Amygdala (tissue), 56 donors: ENCODE measurements at regions not wholly inside any gene's neighbourhood (a gene's known extent, or its start where the extent isn't known, plus 50 kb on each side); places are given as distances from the start of the nearest gene placed in this dataset.

Experiments used
- DNase-seq, 56 donors: peaks; one replicate each; lab custom pipeline; 2025; lab: John Stamatoyannopoulos, UW

DNA sequence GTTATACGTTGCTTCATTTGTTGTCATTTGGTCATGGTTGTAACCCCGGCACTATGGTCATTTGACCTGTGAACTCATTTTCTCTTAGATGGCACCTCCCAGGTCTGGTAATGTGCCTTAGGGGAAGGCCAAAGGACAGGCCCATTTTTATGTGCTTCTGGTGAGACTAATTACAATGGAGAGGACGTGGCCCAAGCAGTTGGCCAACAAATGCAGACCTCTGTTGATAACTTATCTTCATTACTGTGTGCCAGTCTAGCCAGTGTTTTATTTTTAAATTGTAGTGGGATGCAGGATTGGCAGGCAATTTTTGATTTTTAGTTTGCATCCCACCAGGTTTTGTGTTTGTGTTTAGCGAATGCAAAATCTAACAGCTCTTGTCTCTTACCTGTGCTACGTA lies 321.5 kb upstream of the AKR1E2 start:
- no peak for DNase-seq

DNA sequence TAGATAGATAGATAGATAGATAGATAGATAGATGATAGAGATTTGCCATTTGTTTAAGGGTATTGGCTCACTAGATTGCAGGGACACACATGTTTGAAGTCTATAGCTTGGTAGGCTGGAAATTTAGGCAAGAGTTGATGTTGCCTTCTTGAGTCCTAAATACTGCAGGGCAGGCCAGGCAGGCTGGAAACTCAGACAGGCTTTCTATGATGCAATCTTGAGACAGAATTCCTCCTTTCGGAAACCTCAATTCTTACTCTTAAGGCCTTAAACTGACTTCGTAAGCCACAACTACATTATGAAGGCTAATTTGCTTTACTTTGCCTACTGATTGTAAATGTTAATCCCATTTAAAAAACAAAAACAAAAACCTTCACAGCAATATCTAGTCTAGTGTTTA lies 322.9 kb upstream of the AKR1E2 start:
- no peak for DNase-seq

- DNase-seq: no peak
Observed at GRCh38 chr10:4501306-4501705, 324.7 kb upstream of the AKR1E2 start.

DNA sequence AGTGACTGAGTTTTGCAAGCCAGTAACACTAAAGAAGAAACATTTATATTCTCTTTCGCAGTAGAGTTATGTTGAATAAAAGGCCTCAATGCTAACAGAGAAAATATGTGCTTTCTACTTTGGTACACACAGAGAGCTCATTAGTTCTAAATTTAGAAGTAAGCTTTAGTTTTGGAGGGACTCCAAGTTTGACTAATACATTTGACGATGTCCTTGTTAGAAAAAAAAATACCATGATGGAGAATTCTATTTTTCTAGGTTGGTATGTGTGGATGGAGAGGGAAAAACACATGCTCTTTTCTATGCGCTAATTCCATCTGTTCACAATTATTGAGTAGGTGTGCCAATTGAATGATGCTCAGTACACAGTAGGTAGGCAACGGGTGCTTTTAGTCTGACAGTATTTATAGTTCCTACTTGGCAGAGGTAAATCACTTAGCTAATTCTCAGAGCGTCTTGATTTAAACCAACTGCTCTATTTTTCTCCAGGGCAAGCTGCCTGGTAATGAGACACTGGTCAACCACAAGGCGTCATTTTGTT lies 327.2 kb upstream of the AKR1E2 start:
- DNase-seq: peak in 1 of 56 donors; percentile 15

- DNase-seq: no peak
Observed at GRCh38 chr10:4494551-4494950, 331.5 kb upstream of the AKR1E2 start.

GRCh38 chr10:4492202-4492601 lies 333.8 kb upstream of the AKR1E2 start:
- no peak for DNase-seq

DNA sequence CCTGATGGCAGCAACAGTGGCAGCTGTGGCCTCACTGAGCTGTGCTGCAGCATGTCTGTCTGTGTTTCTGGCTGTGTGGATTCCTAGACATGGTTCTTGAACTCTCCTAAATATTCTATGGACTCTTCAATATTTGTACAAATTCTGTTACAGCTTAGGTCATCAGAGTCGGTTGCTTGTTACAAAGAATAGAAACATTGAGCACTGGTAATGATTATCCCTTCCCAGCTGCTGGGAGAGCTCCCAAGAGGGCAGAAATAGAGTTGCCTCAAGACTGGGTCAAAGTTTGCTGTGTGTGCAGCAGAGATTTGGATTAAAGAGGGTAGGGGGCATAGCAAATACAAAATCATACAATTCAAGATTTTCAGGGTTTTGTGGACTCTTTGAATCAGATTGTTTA lies 337.1 kb upstream of the AKR1E2 start:
- DNase-seq: no peak

- DNase-seq: no peak
Observed at GRCh38 chr10:4485636-4486035, 340.4 kb upstream of the AKR1E2 start.

GRCh38 chr10:4483811-4484210 lies 342.2 kb upstream of the AKR1E2 start:
- DNase-seq: no peak

DNA sequence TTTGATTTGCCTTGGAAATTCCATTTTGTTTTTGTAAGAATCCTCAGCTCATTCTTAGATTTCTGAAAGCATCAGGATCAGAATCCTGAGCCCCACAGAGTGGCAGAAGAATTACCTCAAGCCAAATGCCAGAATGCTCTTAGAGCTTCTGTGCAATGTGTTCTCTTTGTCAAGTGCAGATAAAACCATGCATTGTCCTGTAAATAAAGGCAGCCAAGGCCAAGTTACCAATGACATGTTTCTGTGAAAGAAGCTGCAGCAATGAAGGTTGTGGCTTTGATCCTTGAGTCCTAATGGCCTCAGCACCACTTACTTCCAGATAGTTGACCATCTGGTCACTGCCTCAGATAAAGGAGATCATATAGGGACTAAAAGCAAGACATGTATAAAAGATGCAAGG lies 343.3 kb upstream of the AKR1E2 start:
- DNase-seq: no peak

- DNase-seq: no peak
Observed at GRCh38 chr10:4481192-4481591, 344.8 kb upstream of the AKR1E2 start.

GRCh38 chr10:4479342-4479741 lies 346.7 kb upstream of the AKR1E2 start:
- no peak for DNase-seq

DNA sequence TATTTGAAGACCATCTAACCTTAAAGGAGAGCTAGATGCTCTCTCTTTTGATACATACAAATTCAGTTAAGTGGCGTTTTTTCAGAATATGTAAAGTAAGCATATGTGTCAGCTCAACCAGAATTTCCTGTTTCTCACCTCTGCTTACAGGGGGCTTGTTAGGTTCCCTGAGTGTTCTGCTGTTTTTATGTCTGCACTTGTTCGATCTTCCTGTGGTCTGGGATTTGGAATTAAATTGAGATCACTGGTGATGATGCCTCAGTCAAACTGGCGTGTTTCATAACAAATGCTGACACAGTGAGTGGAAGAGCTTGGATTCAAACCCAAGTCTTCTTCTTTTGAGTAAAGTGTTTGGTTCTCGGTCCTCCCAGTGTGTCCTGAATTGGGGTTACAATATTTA lies 348.3 kb upstream of the AKR1E2 start:
- no peak for DNase-seq

GRCh38 chr10:4475827-4476490 lies 350.0 kb upstream of the AKR1E2 start:
- DNase-seq: no peak

GRCh38 chr10:4474829-4475228 lies 351.2 kb upstream of the AKR1E2 start:
- DNase-seq: no peak

- DNase-seq: no peak
Observed at GRCh38 chr10:4473977-4474376, 352.0 kb upstream of the AKR1E2 start.

GRCh38 chr10:4472190-4472904 lies 353.7 kb upstream of the AKR1E2 start:
- DNase-seq: no peak

DNA sequence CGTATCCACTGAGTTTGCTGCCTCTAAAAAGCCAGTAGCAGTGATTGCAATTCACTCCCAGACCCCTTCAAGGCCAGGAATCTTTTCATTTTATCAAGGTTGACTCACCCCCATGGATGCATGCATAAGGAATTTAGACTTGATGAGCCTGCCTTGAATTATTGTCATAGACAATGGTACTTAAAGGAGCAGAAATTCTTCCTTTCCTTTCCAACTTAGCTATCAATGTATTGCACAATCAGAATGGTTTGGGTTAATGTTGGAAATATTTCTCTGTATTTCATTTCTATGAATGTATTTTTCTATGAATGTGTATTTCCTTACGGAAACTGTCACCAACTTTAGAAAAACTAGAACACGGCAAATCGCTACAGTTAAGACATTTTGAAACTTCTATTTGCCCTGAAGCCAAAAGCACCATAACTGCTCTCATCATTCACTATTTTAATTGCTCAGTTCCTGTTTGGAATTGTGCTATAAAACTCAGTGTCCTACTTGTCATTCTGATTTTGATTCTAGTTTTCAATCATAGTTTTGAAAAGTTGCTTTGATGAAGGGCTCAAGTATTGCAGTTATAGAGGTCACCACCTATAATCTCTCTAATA lies 355.7 kb upstream of the AKR1E2 start:
- no peak for DNase-seq

- no peak for DNase-seq
Observed at GRCh38 chr10:4467481-4467880, 358.5 kb upstream of the AKR1E2 start.

- DNase-seq: no peak
Observed at GRCh38 chr10:4460267-4460666, 365.7 kb upstream of the AKR1E2 start.

DNA sequence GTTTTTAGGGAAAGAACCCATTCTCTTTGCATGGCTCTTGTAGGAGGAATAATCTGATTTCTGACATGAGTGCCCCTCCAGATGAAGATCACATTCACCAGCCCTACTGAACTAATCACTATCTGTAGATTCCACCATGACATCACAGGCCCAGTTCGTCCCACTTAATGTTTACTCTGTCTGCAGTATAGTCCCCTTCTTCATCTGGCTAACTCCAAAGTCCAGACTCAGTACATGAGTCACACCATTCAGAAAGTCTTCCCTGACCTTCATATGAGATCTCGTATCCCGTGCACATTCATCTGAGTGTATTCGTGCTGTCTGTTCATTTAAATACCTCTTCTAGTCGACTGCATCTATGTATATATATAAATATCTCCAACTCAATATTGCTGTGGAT lies 366.5 kb upstream of the AKR1E2 start:
- no peak for DNase-seq

DNA sequence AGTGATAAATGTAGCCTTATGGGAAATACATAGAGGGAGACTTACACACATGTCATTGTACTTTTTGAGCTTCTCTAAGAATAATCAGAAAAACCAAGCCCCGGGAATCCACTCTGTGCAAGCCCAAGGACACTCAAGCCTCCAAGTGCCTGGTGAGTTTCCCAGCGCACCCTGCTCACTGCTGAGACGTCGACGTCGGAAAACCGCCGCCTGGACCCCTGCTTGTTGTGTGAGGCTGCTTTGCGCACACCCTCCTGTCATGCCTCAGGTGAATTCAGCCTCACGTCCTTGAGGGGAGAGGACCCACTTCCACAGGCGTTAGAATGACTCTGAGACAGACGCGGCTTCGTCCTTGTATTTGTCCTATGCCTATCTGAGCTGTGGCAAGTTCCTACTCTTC lies 368.4 kb upstream of the AKR1E2 start:
- no peak for DNase-seq
